HG02981 (cell line): ENCODE measurements at regions not wholly inside any gene's neighbourhood (a gene's known extent, or its start where the extent isn't known, plus 50 kb on each side); places are given as distances from the start of the nearest gene placed in this dataset.
"Not testable (repeated sequence)": the region's sequence is repeated elsewhere in the genome, so short reads cannot be mapped to it uniquely, and the experiment has no call there.

Experiments used
- ATAC-seq: cut with Tn5 transposase; IDR thresholded peaks from one replicate; pipeline ENCODE4 v1.9.1; 2021; ENCODE audit warnings: mild to moderate bottlenecking, moderate library complexity; ENCODE audit not compliant: unreplicated experiment

- no peak for ATAC-seq
These were observed 628.0 kb downstream of the ZEB2 start for GRCh38 chr2:143891879-143892308.

- ATAC-seq: no peak
These were observed 629.1 kb downstream of the ZEB2 start for GRCh38 chr2:143890798-143891197.

GRCh38 chr2:143889216-143889615 is 630.7 kb downstream of the ZEB2 start:
- no peak for ATAC-seq

- no peak for ATAC-seq
These were observed 634.5 kb downstream of the ZEB2 start for GRCh38 chr2:143885461-143885860.

GRCh38 chr2:143881246-143881645 is 638.7 kb downstream of the ZEB2 start:
- no peak for ATAC-seq

- ATAC-seq: no peak
These were observed 641.9 kb downstream of the ZEB2 start for GRCh38 chr2:143877876-143878530.

GRCh38 chr2:143877056-143877455 is 642.9 kb downstream of the ZEB2 start:
- ATAC-seq: no peak

GRCh38 chr2:143875295-143876233 is 644.4 kb downstream of the ZEB2 start:
- no peak for ATAC-seq

- ATAC-seq: no peak
These were observed 646.0 kb downstream of the ZEB2 start for GRCh38 chr2:143873886-143874285.

GRCh38 chr2:143870696-143871095 is 649.2 kb downstream of the ZEB2 start:
- no peak for ATAC-seq

- ATAC-seq: no peak
These were observed 662.9 kb downstream of the ZEB2 start for GRCh38 chr2:143856978-143857377.

- no peak for ATAC-seq
These were observed 667.2 kb downstream of the ZEB2 start for GRCh38 chr2:143852759-143853158.

GRCh38 chr2:143850084-143850483 is 669.8 kb downstream of the ZEB2 start:
- no peak for ATAC-seq

GRCh38 chr2:143847257-143847656 is 672.7 kb downstream of the ZEB2 start:
- ATAC-seq: no peak

GRCh38 chr2:143844986-143845385 is 674.9 kb downstream of the ZEB2 start:
- no peak for ATAC-seq

- no peak for ATAC-seq
These were observed 676.2 kb downstream of the ZEB2 start for GRCh38 chr2:143843686-143844085.

- ATAC-seq: no peak
These were observed 677.1 kb downstream of the ZEB2 start for GRCh38 chr2:143842836-143843235.

GRCh38 chr2:143841935-143842334 is 678.0 kb downstream of the ZEB2 start:
- ATAC-seq: no peak

- ATAC-seq: no peak
These were observed 679.3 kb downstream of the ZEB2 start for GRCh38 chr2:143840601-143841000.

GRCh38 chr2:143840194-143840593 is 679.7 kb downstream of the ZEB2 start:
- no peak for ATAC-seq

GRCh38 chr2:143839456-143839855 is 680.5 kb downstream of the ZEB2 start:
- ATAC-seq: no peak

- not testable (repeated sequence) for ATAC-seq
These were observed 682.9 kb downstream of the ZEB2 start for GRCh38 chr2:143837055-143837454.
